ENCODE measurements at regions not wholly inside any gene's neighbourhood (a gene's known extent, or its start where the extent isn't known, plus 50 kb on each side); places are given as distances from the start of the nearest gene placed in this dataset.
"Not testable (repeated sequence)": the region's sequence is repeated elsewhere in the genome, so short reads cannot be mapped to it uniquely, and the experiment has no call there.

DNA sequence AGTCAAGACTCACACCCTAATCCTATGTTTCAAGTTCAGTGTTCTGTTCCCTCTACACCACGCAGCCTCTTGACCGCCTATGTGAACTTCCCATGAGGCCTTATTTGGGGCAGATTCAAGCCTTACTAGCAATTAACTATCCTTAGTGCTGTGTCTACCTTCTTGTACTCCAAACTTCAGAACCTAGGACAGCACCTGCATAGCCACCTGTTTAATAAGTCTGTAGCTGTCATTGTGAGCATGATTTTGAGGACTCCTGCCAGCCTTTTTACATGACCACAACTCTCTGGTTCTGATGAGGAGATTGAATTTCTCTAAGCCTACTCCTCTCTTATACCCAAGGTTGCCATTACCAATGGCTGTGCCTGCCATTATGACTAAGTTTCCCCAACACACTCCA is 50.8 kb upstream of the PCSK1 start:
- no peak for DNase-seq

DNA sequence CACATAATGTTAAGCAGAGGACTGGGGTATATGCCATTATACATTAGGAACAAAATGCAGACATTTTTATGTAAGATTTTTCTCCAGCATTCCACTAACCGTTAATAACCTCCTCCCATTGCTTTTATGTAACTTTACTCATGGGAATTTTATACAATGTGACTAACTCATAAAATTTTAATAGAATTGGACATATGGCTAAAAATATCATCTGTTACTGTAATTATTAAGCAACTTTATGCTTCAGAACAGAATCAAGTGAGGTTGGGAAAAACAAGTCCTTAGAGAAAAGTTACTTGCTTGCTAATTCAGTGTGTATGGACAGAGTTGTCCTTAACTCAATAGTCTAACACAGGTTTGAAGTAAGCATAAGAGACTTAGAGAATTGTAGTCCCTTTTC is 54.8 kb upstream of the PCSK1 start:
- DNase-seq = no peak

DNA sequence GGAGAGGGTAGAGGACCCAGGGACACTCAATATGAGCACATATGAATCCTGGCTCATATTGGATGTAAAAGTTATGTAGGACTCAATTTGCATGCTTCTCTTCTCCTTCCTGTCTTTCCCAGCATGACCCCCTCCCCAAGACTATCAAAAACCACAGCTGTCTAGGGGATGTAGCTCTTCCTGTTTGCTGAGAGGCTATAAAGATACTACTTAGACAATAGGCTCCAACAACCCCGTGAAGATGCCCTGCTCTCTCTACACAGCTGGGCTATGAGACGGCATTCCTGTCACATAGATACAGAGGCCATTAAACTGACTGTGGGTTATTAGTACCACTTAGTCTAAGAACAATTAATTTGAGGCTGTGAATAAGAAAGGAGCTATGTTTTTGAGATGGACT is 56.5 kb upstream of the PCSK1 start:
- DNase-seq = no peak

DNA sequence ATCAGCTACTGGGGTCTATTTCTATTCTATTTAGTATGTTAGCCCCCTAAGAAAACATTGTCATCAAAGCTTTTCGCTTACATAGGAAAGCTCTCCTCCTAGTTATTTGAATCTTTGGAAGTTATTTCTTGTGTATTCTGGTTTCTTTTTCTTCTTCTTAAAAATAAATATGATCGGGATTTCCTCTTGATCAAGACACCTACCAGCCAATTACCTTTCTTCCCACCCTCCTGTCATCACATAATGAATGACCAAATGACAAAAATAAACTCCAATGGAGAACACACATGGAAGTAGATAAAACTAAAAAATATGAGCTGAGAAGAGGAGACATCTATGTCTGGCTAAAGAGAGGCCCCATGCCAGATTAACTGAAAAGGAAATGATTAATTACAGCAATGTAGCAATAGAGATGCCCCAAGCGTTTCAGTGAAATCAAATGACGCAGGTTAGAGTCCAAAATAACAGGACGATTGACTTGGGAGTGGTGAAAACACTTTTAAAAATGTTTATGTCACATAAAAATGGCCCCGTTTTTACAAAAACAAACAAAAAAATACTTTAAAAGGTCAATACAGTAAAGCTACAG is 59.5 kb upstream of the PCSK1 start:
- DNase-seq = no peak

DNA sequence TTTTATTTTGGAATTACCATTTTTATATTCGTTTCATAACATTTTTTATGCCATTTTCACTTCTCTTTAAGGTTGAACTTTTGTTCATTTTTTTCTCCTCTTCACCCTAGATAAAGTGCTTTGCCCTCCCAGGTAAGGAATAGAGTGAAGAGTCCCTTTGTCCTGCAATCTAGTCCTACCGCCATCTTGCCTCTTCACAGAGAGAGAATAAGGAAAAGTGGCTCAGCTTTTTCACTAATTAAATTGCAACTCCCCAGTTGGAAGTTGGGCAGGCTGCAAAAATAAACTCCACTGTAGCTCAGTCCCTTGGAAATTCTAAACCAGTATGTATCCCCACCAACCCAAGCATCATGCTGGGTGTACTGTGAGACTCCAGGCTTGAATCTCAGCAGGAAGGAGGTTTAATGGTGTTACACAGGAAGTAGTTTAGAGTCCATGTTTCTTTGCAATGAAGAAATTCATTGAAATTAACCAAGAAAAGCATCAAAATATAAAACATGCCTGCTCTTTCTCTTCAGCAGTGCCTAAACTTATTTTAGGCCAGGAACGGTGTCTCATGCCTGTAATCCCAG is 60.3 kb upstream of the PCSK1 start:
- DNase-seq = no peak

DNA sequence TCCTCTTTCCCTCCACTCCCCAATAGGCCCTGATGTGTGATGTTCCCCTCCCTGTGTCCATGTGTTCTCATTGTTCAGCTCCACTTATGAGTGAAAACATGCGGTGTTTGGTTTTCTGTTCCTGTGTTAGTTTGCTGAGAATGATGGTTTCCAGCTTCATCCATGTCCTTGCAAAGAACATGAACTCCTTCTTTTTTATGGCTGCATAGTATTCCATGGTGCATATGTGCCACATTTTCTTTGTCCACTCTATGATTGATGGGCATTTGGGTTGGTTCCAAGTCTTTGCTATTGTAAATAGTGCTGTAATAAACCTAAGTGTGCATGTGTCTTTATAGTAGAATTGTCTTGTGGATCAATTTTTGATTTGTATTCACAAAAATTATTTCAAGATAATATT is 62.4 kb upstream of the PCSK1 start:
- not testable (repeated sequence) for DNase-seq

DNA sequence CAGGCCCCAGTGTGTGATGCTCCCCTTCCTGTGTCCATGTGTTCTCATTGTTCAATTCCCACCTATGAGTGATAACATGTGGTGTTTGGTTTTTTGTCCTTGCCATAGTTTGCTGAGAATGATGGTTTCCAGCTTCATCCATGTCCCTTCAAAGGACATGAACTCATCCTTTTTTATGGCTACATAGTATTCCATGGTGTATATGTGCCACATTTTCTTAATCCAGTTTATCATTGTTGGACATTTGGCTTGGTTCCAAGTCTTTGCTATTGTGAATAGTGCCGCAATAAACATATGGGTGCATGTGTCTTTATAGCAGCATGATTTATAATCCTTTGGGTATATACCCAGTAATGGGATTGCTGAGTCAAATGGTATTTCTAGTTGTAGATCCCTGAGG is 64.0 kb upstream of the PCSK1 start:
- not testable (repeated sequence) for DNase-seq

DNA sequence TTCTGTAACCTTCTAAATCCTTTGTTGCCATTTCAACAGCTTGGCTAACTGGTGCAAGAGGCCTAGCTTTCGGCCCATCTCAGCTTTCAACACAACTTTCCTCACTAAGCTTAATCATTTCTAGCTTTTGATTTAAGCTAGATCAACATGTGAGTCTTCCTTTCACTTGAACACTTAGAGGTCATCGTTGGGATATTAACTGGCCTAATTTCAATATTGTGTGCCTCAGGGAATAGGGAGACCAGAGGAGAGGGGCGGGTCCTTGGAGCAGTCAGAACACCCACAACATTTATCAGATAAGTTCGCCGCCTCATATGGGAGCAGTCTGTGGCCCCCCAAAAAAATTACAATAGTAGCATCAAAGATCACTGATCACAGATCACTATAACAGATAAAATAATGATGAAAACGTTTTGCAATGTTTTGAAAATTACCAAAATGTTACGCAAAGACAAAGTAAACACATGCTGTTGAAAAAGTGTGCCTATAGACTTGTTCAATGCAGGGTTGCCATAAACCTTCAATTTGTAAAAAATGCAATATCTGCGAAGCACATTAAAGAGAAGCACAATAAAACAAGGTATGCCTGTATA is 66.8 kb upstream of the PCSK1 start:
- DNase-seq = no peak

DNA sequence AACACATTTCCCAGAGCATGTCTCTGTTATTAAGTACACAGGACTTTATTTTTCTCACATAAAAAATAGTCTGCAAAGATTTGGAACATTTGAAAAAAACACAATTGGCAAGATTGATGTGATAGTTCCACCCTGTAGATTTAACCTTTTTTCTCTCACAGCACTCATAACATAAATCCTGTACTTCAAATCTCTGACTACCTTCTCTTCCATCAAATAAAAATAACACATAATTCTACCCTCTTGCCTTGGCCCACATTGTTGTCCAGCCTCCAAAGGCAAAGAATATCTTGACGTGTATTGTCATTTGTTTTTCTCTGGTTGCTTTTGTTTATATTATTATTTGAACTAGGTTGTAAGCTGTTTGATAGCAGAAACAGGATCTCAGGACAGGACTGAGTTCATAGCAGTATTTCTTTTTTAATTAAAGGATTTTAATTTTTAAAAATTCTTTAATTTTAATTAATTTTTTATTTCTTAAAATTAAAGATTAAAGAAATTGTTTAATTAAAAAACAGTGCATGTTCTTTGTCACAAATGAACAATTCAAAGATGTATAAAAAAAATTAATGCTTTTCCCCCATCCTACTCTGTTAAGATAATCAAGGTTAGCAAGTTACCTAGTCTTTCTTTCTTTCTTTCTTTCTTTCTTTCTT is 69.1 kb upstream of the PCSK1 start:
- no peak for DNase-seq

DNA sequence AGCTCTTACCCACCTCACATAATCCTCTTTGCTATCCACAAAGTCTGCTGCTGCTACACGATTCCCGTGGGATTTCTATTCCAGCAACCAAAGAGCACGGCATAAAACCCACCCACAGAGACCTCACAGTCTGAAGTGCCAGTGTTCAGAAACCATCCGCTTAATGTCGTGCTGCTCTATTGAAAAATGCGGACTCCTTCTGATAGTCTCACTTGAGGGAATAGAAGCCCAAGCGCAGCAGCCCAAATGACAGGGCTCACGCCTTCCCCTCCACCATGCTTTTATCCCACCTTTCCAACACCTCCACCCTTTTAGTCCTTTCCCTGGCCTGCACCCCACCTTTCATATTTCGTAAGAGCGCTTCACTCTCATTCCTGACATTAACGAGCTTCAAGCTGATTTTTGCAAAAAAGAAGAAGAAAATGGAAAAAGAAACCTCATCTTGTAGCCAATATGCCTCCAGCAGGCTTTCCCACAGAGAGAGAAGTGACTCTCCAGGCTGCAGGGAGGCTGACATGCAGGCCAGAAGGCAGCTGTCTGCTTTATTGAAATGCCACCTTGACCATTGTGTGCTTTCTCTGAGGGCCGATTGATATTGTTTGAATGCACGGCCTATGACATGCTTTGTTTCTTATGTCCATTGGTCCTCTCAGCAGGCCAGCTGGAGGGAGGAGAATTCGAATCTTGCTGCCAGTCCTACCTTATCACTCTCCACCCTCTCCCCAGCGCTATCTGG is 70.6 kb upstream of the PCSK1 start:
- no peak for DNase-seq

DNA sequence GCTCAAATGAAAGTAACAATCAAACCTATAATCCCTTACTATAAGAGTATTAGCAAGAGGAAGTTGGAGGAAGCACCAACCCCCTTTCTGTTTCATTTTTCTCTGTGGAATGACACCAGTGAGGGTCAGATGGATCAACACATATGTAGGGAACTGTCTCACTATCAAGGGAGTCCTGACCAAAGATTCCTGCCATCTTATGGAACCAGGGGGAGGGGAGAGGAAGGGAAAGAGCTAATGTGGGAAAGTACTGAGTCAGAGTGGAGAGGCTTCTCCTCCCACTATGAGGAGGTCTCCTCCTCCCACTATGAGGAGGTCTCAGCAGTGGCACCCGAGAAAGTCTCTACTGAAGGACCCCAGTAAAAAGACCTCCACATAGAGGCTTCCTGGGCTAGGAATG is 73.3 kb upstream of the PCSK1 start:
- DNase-seq = no peak

DNA sequence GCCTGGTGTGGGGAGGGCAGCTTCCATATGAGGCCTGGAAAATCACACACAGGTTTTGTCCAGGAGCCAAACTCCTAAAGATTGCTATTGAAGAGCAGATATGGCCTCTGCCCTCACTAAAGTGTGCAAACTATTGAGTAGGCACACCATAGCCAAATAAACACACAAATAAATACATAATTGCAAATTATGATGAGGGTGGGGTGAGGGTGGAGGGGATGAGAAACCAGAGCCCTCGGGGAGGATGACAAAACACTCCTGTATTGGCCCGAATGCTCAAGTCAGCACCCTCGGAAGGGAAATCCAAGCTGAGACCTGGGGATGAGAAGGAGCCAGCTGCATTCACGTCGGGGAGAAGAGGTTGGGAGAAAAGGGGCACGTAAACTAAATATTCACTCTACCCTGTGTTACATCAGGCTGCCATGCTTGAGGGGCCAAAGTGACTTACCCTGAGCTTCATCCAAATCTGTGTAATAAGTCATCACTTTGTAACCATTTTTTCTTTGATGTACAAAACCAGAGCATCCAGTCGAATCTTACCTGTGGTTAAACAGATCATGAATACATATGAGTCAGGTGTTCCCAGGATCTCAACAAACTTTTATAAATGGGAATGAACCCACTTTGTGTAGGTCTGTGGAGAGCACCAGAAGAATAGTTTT is 73.9 kb upstream of the PCSK1 start:
- no peak for DNase-seq

DNA sequence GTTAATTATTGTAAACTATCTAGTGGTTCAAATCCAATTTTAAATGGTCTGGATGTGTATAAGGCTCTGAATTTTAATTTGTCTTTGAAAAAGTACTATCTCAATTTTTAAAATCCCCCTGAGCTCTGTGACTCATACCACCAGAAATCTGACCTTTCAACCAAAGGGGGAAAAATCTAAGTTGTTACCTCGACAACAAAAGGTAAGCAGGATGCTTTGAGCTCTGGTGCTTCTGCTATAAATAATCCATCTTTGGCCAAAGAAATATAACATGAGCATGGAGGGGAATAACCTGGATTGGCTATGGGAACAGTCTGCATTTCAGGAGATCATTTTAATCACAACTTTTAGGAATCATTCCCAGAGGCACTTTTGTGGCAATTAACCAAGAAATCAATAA is 76.3 kb upstream of the PCSK1 start:
- no peak for DNase-seq

DNA sequence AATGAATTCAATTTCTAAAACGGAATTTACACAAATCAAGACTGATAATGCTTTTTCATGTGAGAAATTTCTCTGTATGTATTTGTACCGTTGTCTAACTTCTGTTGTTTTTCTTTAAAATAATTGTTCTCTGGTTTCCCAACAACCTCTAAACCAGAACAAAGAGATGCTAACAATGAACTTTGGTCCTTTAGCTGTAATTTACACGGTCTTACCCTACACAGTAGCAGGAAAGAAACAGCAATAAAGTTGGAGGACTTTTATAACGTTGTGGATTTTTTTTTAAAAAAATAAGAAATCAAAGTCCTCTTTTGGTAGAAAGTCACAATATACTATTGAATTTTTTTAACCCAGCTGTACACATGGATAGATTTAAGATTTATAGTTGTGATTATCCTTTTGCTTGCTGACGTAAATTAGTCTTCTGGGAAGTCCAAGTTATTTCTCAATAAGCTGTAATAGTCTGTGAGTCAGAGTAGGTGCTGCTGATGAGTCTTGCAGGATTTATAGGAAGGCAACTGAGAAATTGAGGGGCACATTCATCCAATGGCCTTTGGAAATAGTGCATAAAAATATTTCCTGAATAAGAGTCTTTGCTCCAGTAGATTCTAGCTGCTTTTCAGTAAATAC is 76.8 kb upstream of the PCSK1 start:
- no peak for DNase-seq

DNA sequence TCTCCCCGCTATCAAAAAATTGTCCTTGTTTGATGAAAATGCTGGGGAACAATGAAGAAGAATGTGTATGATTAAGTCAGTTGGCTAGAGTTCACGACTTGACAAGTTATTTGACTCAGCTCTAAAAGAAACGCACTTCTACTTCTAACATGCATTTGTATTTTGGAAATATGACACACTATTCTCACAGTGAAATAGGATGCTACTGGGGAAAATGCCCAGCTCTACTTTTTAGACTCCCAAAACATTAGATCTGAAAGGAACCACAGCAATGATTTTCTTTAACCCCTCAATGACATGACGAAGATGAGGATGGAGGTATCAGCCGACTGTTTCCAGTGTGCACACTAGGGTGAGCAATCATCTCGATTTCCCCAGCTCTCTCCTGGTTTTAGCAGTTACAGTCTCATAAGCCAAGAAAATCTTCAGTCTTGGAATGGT is 83.6 kb upstream of the PCSK1 start:
- DNase-seq = no peak

DNA sequence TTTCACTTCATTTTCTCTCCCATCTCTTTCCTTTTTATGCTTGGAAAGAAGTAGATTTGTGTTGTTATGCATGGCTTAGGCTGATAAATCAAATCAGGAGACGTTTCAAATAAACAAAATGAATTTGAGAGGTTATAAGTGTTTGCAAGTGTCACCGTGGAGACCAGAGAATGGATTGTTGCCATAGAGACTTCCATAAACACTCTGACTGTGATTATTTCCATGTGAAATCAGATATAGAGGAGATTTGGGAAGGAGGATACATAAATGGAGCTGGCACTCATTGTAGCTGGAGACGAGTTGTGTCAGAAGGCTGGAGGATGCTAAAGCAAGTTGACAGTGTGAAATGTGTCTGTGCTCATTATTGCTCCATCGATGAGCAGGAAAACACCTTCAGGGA is 84.2 kb upstream of the PCSK1 start:
- DNase-seq = no peak

DNA sequence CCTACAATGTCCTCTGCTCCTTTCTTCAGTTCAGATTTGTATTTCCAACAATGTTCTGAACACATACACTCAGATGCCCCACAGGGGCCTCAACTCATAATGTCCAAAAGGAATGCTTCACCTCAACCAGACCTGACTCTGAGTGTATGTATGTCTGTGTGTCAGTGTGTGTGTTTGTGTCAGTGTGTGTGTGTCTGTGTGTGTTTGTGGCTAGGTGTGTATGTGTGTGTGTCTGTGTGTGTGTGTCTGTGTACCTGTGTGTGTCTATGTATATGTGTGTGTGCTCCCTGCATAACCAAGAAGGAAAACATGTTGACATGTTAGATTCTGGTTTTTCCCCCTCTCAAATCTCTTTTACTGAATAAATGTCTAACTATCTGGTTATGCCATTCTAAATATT is 87.3 kb upstream of the PCSK1 start:
- DNase-seq = no peak

DNA sequence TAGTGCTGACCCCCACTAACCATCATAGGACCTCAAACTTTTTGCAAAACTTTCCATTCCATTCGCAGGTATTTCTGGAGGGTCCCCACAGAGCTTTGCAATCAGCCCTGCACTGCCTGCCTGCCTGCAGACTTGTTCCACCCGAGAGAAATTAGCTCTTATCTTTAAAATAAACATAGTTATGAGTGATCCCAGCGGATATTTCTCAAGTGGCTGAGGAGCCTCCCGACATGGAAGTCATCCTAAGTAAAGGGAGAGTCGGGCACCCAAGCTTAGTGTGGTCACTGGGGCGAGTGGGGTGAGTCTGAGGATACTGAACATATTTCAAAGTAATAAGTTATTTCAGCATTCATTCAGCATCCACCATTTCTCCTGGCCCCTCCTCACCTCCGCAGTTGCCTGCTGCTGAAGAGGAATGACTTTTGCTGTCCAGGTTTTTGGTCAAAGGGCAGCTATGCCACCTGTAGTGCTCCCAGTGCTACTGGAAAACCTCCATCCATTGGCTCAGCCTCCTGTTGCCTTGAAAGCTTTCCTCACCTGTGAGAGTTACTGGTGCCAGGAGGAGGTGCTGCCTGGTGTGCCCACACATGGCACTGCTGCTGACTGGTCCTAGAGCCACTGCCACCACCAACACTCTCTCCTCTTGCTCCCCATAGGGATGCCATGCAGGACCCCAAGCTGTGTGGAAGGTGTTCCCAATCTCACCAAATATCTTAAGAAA is 89.7 kb upstream of the PCSK1 start:
- no peak for DNase-seq

DNA sequence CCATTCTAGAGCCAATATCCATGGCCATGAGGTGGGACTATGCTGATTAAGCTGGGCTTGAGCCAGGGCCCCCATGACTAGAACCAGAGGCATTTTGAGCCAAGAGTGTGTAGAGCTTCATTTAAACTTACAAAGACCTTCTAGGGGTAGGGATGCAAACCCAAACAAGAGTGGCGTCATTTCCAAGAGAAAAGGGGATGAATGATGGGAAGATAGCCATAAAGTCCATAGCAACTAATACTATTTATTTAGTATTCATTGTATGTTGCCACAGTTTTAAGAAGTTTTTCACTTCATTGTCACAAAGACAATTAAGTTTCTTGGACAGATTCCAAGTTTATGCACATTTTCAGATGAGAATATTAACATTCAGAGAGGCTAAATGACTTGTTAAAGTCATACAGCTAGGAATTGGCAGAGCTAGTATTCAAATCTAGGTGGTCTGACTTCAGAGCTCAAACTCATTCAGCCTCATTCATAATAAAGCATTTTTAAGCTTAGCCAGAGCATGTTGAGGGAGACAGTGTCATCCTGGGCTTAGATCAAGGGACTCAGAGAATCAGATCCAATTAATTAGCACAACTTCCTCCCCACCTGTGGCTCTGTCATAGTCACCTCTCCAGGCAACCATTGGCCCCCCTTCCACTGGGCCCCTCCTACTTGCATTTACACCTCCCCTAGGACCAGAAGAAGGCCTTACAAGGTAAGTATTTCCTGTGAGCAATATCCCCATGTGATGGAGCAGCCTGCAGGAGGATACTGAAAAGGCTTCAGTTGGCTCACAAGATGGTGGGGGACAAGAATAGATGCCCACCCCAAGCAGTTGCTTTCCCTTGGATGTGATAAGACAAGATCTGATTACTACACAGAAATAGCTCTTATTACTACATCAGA is 95.0 kb upstream of the PCSK1 start:
- no peak for DNase-seq

DNA sequence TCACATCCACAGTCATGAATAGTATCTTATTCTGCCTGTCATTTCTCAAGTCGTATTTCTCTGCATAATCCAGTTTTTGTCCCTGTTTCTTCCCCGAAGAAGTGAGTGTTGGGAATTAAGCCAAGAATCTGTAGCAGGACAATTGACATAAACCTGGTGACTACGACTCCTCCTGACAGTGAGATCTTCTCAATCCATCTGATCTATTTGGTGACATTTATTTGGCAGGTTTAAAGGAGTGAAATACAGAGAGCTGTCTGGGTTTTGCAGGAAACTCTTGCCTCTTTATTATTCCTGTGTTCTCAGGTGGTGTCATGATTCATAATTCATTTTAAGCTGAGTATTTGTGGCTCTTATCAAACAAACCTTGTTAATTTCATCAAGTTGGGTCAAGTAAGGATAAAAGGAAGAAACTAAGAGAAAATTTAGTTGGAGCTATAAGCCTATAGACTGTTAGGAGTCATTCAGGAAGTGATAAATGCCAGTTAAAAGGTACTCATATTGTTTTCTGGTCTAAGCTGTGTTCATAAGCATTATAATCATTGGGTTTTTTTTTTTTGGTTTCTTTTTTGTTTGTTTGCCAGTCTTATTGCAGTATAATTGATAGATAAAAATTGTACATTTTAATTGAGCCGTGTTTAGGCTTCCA is 95.9 kb upstream of the PCSK1 start:
- no peak for DNase-seq
